ENCODE measurements at regions not wholly inside any gene's neighbourhood (a gene's known extent, or its start where the extent isn't known, plus 50 kb on each side); places are given as distances from the start of the nearest gene placed in this dataset.

DNA sequence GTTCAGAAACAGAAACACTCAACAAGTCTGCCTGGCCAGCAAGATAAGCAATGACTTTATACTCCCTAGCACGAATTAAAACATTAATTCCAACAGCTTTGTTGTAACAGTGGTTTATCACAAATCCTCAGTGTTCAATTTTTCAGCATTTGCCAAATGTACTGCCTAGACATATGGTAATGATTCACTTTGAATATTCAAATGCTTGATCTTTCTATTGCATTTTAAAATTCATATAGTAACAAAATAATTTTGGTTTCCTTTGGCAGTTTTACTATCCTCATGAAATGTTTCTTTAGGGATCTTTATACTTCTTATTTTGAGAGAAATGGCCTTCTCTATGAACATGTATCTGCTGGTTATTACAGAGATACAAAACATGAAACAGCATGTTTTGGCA lies 851.8 kb upstream of the NXPH2 start:
- Histone ChIP-seq H3K9me2 (0 out of 2 replicates have a peak, but pooled peaks cover 4% of the 10 kb centered on the region), H3K27ac (ENCODE audit: low read depth in 2 of 2, low read length in 1 of 2) (no peak overlapping the region), H3K9me3 (no peaks in the 10 kb centered on the region), H3K36me3 (replicated peaks in 1 of 2; ENCODE audit: control insufficient read depth in 1 of 2, insufficient read depth in 2 of 2, low read length in 1 of 2) (no peaks in the 10 kb centered on the region), H3K79me2 (ENCODE audit: insufficient read depth) (no peaks in the 10 kb centered on the region), H3K27me3 (ENCODE audit: insufficient read depth) (no peaks in the 10 kb centered on the region), H3F3A (replicated peaks; ENCODE audit: insufficient read depth) (no peaks in the 10 kb centered on the region), H2AFZ (ENCODE audit: low read depth) (no peak overlapping the region), H3K4me3 (ENCODE audit: low read depth in 2 of 2, low read length in 1 of 2) (no peak overlapping the region), H4K20me1 (ENCODE audit: insufficient read depth) (no peaks in the 10 kb centered on the region), H3K4me1 (ENCODE audit: control insufficient read depth in 1 of 2, insufficient read depth in 2 of 2, low read depth in 1 of 2, low read length in 1 of 2) (no peaks in the 10 kb centered on the region), H3K4me2 (no peak overlapping the region), H3K9ac (no peak overlapping the region)
- TF ChIP-seq PBX3 (IDR thresholded peaks at IDR 0.05) (no peak), EZH2phosphoT487 (IDR thresholded peaks at IDR 0.05; ENCODE audit: borderline replicate concordance, low read depth) (no peak), TCF12 (IDR thresholded peaks at IDR 0.05) (no peak), MEF2A (IDR thresholded peaks at IDR 0.05; ENCODE audit: borderline replicate concordance, low read depth) (no peak), NFIC (IDR thresholded peaks at IDR 0.05; ENCODE audit: borderline replicate concordance) (no peak), RAD21 (IDR thresholded peaks at IDR 0.05; ENCODE audit: low read length) (no peak)
- ChIA-PET CTCF (no interaction called here), POLR2A (no interaction called here)
- 6% methylated on average over 1 of the region's 1 CpG for WGBS (ENCODE audit: low lambda C conversion rate)
- no peak for DNase-seq

DNA sequence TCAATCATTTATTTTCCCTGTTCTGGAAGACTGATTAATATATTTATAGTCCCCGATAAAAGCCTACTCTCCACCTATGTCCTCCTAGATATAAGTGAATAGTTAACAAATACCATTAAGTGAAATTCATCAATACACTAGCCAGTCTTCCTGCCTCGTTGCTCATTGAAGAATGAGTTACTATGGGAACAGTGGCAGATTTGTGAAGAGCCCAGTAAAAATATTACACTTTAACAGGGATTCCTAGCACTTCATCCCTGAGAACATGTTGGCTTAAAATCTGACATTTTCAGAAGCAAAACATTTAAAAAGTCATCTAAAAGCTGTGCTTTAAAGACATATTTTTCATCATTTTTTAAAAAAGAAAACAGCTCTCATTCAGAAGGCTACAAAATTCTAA lies 848.7 kb upstream of the NXPH2 start:
- no peak for TF ChIP-seq RCOR1 (IDR thresholded peaks at IDR 0.05; ENCODE audit: low read length)
- TF ChIP-seq MXI1 (IDR thresholded peaks at IDR 0.05; ENCODE audit: low read depth, low read length), result no peak
- TF ChIP-seq TEAD4 (IDR thresholded peaks at IDR 0.05; ENCODE audit: borderline replicate concordance, insufficient read depth), result no peak
- TF ChIP-seq FOXM1 (IDR thresholded peaks at IDR 0.05; ENCODE audit: low read depth), result no peak
- no peak for TF ChIP-seq YY1 (IDR thresholded peaks at IDR 0.05; ENCODE audit: low read depth)
- no peak for TF ChIP-seq SIN3A (IDR thresholded peaks at IDR 0.05; ENCODE audit: borderline replicate concordance, low read depth, low read length)
- no peak for TF ChIP-seq EZH2phosphoT487 (IDR thresholded peaks at IDR 0.05; ENCODE audit: borderline replicate concordance, low read depth)
- no peak for TF ChIP-seq PBX3 (IDR thresholded peaks at IDR 0.05)
- TF ChIP-seq RFX5 (IDR thresholded peaks at IDR 0.05; ENCODE audit: low read length), result no peak
- H3K79me2 ChIP-seq (ENCODE audit: insufficient read depth), result no peaks in the 10 kb centered on the region
- no peaks in the 10 kb centered on the region for H3K4me1 ChIP-seq (ENCODE audit: control insufficient read depth in 1 of 2, insufficient read depth in 2 of 2, low read depth in 1 of 2, low read length in 1 of 2)
- no peak overlapping the region for H3K4me3 ChIP-seq (ENCODE audit: low read depth in 2 of 2, low read length in 1 of 2)
- no peaks in the 10 kb centered on the region for H4K20me1 ChIP-seq (ENCODE audit: insufficient read depth)
- H3F3A ChIP-seq (replicated peaks; ENCODE audit: insufficient read depth), result no peaks in the 10 kb centered on the region
- no peak overlapping the region for H3K4me2 ChIP-seq
- no peaks in the 10 kb centered on the region for H3K27me3 ChIP-seq (ENCODE audit: insufficient read depth)
- DNase-seq, result no peak
- H3K27ac ChIP-seq (ENCODE audit: low read depth in 2 of 2, low read length in 1 of 2), result no peak overlapping the region
- POLR2A ChIA-PET, result no interaction called here
- H3K9ac ChIP-seq, result no peak overlapping the region
- WGBS (ENCODE audit: low lambda C conversion rate), result 40% methylated on average over 2 of the region's 2 CpGs
- no peaks in the 10 kb centered on the region for H3K9me3 ChIP-seq
- no peaks in the 10 kb centered on the region for H3K36me3 ChIP-seq (replicated peaks in 1 of 2; ENCODE audit: control insufficient read depth in 1 of 2, insufficient read depth in 2 of 2, low read length in 1 of 2)
- no peak overlapping the region for H2AFZ ChIP-seq (ENCODE audit: low read depth)
- 0 out of 2 replicates have a peak, but pooled peaks cover 4% of the 10 kb centered on the region for H3K9me2 ChIP-seq
- CTCF ChIA-PET, result no interaction called here

All from SK-N-SH (cell line).